MG63 (cell line): ENCODE measurements at regions not wholly inside any gene's neighbourhood (a gene's known extent, or its start where the extent isn't known, plus 50 kb on each side); places are given as distances from the start of the nearest gene placed in this dataset.
"Not testable (repeated sequence)": the region's sequence is repeated elsewhere in the genome, so short reads cannot be mapped to it uniquely, and the experiment has no call there.

ENCODE experiments used
- DNase-seq: peaks from one replicate; pipeline ENCODE4 v3.0.0-alpha.2; 2020
- H3K27me3 ChIP-seq: fragments of 250-450 bp; sonication (Bioruptor Pico); 2 replicates; pipeline ENCODE4 v1.5.1; 2020; ENCODE audit warnings: mild to moderate bottlenecking, moderate library complexity
- H3K36me3 ChIP-seq: fragments of 250-450 bp; sonication (Bioruptor Pico); 2 replicates; pipeline ENCODE4 v1.5.1; 2020; ENCODE audit warnings: mild to moderate bottlenecking, moderate library complexity
- H3K4me3 ChIP-seq: fragments of 250-450 bp; sonication (Bioruptor Pico); 2 replicates; pipeline ENCODE4 v1.5.1; 2020; ENCODE audit warnings: mild to moderate bottlenecking, moderate library complexity
- H3K9me3 ChIP-seq: fragments of 250-450 bp; sonication (Bioruptor Pico); 2 replicates; pipeline ENCODE4 v1.5.1; 2020; ENCODE audit warnings: mild to moderate bottlenecking, moderate library complexity

GRCh38 chr15:70602834-70603560, 160.4 kb downstream of the UACA start:
- Histone ChIP-seq H3K9me3 (peaks cover 8% of the 10 kb centered on the region; the same call in 1 of the 2 replicates), H3K27me3 (no peaks in the 10 kb centered on the region), H3K36me3 (no peaks in the 10 kb centered on the region), H3K4me3 (no peak overlapping the region)
- DNase-seq: no peak

DNA sequence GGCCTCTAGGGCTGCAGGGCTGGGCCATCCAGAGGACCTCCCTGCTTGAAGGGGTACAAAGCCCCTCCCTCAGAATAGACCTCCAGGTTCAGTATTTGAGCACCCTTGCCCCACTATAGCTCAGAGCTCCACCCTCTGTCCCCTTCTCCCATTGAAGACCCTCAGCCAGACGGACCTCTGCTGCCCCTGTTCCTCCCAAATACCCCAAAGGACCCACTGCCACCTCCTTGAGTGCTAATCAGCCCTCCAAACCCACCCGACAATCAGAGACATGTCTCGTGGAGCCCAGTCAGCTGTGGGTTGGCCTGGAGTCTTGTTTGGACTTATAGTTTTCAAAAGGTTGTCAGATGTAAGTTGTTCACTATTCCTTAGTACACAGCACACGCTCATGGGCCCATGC, 161.1 kb downstream of the UACA start:
- H3K4me3 ChIP-seq: no peak overlapping the region
- H3K9me3 ChIP-seq: peaks cover 8% of the 10 kb centered on the region; the same call in 1 of the 2 replicates
- H3K27me3 ChIP-seq: no peaks in the 10 kb centered on the region
- H3K36me3 ChIP-seq: no peaks in the 10 kb centered on the region
- no peak for DNase-seq

- Histone ChIP-seq H3K4me3 (no peak overlapping the region), H3K9me3 (peaks cover 19% of the 10 kb centered on the region), H3K27me3 (no peaks in the 10 kb centered on the region), H3K36me3 (no peaks in the 10 kb centered on the region)
- no peak for DNase-seq
These were observed 165.4 kb downstream of the UACA start for GRCh38 chr15:70597945-70598344.

GRCh38 chr15:70597056-70597603, 166.2 kb downstream of the UACA start:
- Histone ChIP-seq H3K9me3 (peaks cover 19% of the 10 kb centered on the region), H3K27me3 (no peaks in the 10 kb centered on the region), H3K36me3 (no peaks in the 10 kb centered on the region), H3K4me3 (no peak overlapping the region)
- peak; percentile 33 for DNase-seq

- DNase-seq: peak; percentile 65
- Histone ChIP-seq H3K27me3 (no peaks in the 10 kb centered on the region), H3K9me3 (peaks cover 19% of the 10 kb centered on the region), H3K4me3 (no peak overlapping the region), H3K36me3 (no peaks in the 10 kb centered on the region)
These were observed 166.9 kb downstream of the UACA start for GRCh38 chr15:70596354-70597055.

GRCh38 chr15:70593795-70594194, 169.6 kb downstream of the UACA start:
- Histone ChIP-seq H3K27me3 (no peaks in the 10 kb centered on the region), H3K4me3 (no peak overlapping the region), H3K9me3 (peaks cover 11% of the 10 kb centered on the region), H3K36me3 (no peaks in the 10 kb centered on the region)
- DNase-seq: no peak

DNA sequence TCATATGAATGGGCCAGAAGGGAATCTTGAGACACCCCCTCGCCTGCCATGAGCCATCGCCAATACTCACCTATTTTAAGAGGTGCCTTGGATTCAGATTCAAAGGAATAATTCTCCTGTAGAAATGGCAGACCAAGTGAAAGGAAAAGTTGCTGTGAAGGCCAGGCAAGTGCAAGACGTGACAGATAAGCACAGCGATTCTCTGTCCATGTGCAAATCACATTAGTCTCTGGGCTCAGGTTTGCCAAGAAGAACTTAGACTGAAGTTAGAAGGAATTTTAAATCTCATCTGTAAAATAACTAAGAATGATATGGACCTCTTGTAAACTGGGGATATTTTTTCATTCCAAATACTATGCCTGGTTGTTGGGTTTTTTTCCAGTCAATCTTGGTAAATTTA, 173.6 kb downstream of the UACA start:
- H3K4me3 ChIP-seq: no peak overlapping the region
- DNase-seq: no peak
- peaks cover 10% of the 10 kb centered on the region; the same call in 1 of the 2 replicates for H3K9me3 ChIP-seq
- H3K36me3 ChIP-seq: no peaks in the 10 kb centered on the region
- no peaks in the 10 kb centered on the region for H3K27me3 ChIP-seq

- no peak for DNase-seq
- no peaks in the 10 kb centered on the region for H3K27me3 ChIP-seq
These were observed 174.1 kb downstream of the UACA start for GRCh38 chr15:70589221-70589620.

GRCh38 chr15:70588613-70589012, 174.7 kb downstream of the UACA start:
- H3K27me3 ChIP-seq: no peaks in the 10 kb centered on the region
- H3K36me3 ChIP-seq: no peaks in the 10 kb centered on the region
- H3K4me3 ChIP-seq: no peak overlapping the region
- DNase-seq: no peak
- peaks cover 1% of the 10 kb centered on the region; the same call in 1 of the 2 replicates for H3K9me3 ChIP-seq

More at GRCh38 chr15:70589221-70589620, 174.1 kb downstream of the UACA start:
- Histone ChIP-seq H3K4me3 (no peak overlapping the region), H3K36me3 (no peaks in the 10 kb centered on the region), H3K9me3 (peaks cover 7% of the 10 kb centered on the region; the same call in 1 of the 2 replicates)

DNA sequence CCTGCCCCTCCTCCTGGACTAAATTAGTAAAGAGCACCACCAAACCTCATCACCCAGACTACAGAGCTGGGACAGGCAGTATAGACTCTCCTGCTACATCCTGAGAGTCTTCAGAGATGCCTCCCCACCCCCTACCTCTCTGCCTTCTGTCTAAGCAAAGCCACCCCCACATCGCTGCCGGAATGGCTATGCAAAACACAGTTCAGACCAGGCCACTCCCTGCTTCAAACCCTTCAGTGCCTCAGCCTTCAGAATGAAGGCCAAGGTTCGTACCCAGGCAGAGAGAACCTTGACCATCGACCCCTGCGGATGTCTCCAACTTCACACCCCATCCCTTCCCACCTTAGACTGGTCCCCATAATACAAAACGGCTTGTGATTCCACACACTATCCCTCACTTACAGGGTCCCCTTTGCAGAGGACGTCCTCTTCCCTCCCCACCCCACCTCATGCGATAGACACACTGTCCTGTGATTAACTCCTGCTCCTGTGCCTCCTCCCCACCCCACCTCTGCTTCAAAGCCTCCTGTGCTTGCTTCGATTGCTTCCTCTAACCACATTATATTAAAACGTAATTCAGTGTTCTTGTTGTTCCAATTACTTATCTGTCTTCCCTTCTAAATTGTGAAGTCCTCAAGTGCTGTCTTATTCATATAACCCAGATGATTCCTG, 175.3 kb downstream of the UACA start:
- Histone ChIP-seq H3K36me3 (no peaks in the 10 kb centered on the region), H3K27me3 (no peaks in the 10 kb centered on the region), H3K4me3 (no peak overlapping the region), H3K9me3 (no peaks in the 10 kb centered on the region)
- no peak for DNase-seq

- H3K4me3 ChIP-seq, H3K36me3 ChIP-seq, DNase-seq, H3K9me3 ChIP-seq, H3K27me3 ChIP-seq: not testable (repeated sequence)
These were observed 176.2 kb downstream of the UACA start for GRCh38 chr15:70587012-70587634.

- H3K27me3 ChIP-seq: no peaks in the 10 kb centered on the region
- no peaks in the 10 kb centered on the region for H3K36me3 ChIP-seq
- H3K4me3 ChIP-seq: no peak overlapping the region
- no peak for DNase-seq
- H3K9me3 ChIP-seq: no peaks in the 10 kb centered on the region
These were observed 177.1 kb downstream of the UACA start for GRCh38 chr15:70586241-70586640.

DNA sequence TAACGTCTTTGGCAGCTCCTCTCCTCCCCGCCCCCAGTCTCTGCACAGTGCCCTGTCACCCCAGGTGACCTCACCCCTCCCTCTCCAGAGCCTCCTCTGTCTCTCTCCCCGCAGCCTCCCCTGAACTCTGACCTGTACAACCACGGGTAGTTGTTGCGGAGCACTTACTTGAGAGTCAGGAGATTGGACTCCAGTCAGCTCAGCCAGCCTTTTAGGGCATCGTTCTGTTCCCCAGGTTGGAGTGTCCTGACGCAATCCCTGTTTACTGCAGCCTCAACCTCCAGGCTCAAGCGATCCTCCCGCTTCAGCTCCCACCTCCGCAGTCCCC, 177.7 kb downstream of the UACA start:
- Histone ChIP-seq H3K36me3 (no peaks in the 10 kb centered on the region), H3K4me3 (no peak overlapping the region), H3K27me3 (no peaks in the 10 kb centered on the region), H3K9me3 (no peaks in the 10 kb centered on the region)
- no peak for DNase-seq

DNA sequence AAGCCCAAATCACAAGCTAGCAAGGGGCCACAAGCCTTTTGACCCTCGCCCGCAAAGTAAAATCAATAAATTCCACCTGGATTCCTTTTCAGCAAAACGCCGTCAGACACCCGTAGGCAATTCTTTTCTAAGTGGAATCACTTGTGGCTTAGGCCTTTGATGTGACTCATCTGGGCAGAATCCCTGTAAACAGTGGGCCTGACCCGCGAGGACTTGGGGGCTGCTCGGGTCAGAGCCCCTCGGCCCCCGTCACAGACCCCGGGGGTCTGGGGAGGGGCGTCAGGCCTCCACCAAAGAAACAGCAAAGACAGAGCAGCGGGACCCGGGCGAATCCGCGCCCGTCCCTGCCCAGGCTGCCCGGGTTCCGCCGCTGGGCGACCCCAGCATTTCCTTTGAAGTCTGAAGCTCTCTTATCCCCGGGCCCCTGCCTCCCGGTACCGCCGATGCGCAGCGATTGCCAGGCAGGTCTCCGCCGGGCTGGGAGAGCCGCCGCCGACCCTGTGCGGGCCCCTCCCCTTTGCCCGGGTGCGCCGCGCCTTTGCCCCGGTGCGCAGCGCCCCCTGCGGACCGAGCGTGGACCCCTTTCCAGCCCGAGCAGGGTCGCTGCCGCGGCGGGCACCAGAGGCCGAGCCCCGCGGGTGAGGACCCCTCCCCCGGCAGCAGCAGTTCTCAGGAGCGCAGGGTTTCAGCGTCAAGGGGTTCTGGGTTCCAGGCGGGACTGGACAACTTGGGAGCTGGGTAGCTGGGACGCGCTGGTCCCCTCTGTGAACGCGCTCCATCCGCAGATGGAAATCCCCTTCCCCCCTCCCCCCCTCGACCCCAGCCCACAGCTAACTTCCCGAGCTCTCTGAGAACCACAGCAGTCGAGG, 178.3 kb downstream of the UACA start:
- H3K4me3 ChIP-seq: no peak overlapping the region
- DNase-seq: no peak
- H3K27me3 ChIP-seq: no peaks in the 10 kb centered on the region
- H3K36me3 ChIP-seq: no peaks in the 10 kb centered on the region
- no peaks in the 10 kb centered on the region for H3K9me3 ChIP-seq

DNA sequence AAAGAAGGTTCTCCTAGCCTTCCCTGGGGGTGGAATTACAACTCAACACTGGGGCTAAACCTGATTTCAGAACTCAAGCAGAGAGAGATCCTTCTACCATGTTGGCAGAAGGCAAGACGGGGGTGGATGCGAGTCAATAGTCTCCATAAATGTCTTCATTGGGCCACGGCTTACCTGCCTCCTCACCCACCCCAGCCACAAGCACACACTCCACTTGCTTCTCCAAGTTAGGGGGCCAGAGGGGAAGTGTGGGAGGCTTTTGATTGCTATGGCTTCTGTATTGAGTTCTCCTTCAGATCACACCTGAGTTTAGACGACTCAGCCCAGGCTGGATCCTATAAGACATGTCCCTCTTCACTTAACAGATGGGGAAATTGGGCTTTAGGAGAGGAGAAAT, 178.9 kb downstream of the UACA start:
- no peak for DNase-seq

DNA sequence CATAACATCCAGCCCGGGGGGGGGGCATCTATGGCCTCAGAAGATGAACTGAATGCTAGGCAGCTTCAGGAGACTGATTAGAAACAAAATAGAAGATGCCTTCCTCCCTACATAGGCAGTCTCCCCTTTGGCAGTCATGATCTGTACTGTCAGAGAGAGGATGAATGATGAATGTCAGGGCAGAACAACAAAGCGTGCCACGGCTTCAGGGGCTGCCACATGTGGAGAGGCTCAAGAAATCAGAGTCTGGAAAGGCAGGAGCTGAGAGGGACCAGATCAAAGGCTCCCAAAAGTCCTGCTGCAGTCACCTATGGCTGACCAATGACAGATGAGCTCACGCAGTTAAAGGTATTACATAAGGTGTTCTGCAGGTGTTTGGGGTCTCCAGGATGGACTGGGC, 180.4 kb downstream of the UACA start:
- no peaks in the 10 kb centered on the region for H3K36me3 ChIP-seq
- H3K27me3 ChIP-seq: no peaks in the 10 kb centered on the region
- no peak overlapping the region for H3K4me3 ChIP-seq
- no peaks in the 10 kb centered on the region for H3K9me3 ChIP-seq
- no peak for DNase-seq

More for the DNA sequence above, 178.9 kb downstream of the UACA start:
- H3K36me3 ChIP-seq: no peaks in the 10 kb centered on the region
- H3K9me3 ChIP-seq: no peaks in the 10 kb centered on the region
- no peak overlapping the region for H3K4me3 ChIP-seq
- H3K27me3 ChIP-seq: no peaks in the 10 kb centered on the region
